Liver (tissue), 8 donors: ENCODE measurements at regions not wholly inside any gene's neighbourhood (a gene's known extent, or its start where the extent isn't known, plus 50 kb on each side); places are given as distances from the start of the nearest gene placed in this dataset.

Experiments used
- DNase-seq: peaks from one replicate; pipeline ENCODE4 v3.0.0-alpha.2; 2017; ENCODE audit warnings: low spot score
- H3K27ac ChIP-seq, 2 donors: one replicate each; pipeline ENCODE4 v1.7.0; 2013; ENCODE audit warnings: inconsistent platforms in 2 of 2, low read length in 2 of 2, control low read depth in 1 of 2, low read depth in 1 of 2, mild to moderate bottlenecking in 1 of 2
- H3K27me3 ChIP-seq, 4 donors: one replicate each; pipeline versions ENCODE4 v1.6.1 to v1.7.0; 2013; ENCODE audit warnings: low read length in 3 of 4, inconsistent platforms in 1 of 4, mild to moderate bottlenecking in 1 of 4, moderate library complexity in 1 of 4; ENCODE audit not compliant: control insufficient read depth in 4 of 4, insufficient read depth in 4 of 4
- H3K36me3 ChIP-seq, 4 donors: one replicate each; pipeline versions ENCODE4 v1.6.1 to v1.7.0; 2013; ENCODE audit warnings: low read length in 3 of 4, mild to moderate bottlenecking in 3 of 4, low read depth in 1 of 4, moderate library complexity in 1 of 4; ENCODE audit not compliant: control insufficient read depth in 4 of 4, insufficient read depth in 3 of 4
- H3K4me1 ChIP-seq, 4 donors: one replicate each; pipeline versions ENCODE4 v1.6.1 to v1.7.0; 2013; ENCODE audit warnings: low read length in 3 of 4, mild to moderate bottlenecking in 3 of 4, moderate library complexity in 1 of 4; ENCODE audit not compliant: control insufficient read depth in 4 of 4, insufficient read depth in 4 of 4
- H3K4me3 ChIP-seq, 3 donors: one replicate each; pipeline versions ENCODE4 v1.6.1 to v1.7.0; 2013; ENCODE audit warnings: low read length in 3 of 3, control low read depth in 1 of 3, low read depth in 1 of 3, mild to moderate bottlenecking in 1 of 3
- H3K9ac ChIP-seq, 2 donors: one replicate each; pipeline ENCODE4 v1.7.0; 2013; ENCODE audit warnings: low read length in 2 of 2, mild to moderate bottlenecking in 2 of 2, moderate library complexity in 2 of 2, control low read depth in 1 of 2, low read depth in 1 of 2
- H3K9me3 ChIP-seq, 4 donors: one replicate each; pipeline versions ENCODE4 v1.6.1 to v1.7.0; 2013; ENCODE audit warnings: low read length in 3 of 4; ENCODE audit not compliant: control insufficient read depth in 4 of 4
- ATF3 ChIP-seq: IDR thresholded peaks from 2 replicates; pipeline ENCODE4 v1.6.1; 2016; ENCODE audit warnings: antibody characterized with exemption
- CTCF ChIP-seq: fragments of 150-350 bp; IDR thresholded peaks from 2 replicates; pipeline ENCODE4 v1.5.1; 2017; ENCODE audit warnings: improper control_type of control experiment, low read depth, low read length; ENCODE audit not compliant: missing input control
- EGR1 ChIP-seq, 2 donors: IDR thresholded peaks; 2 replicates each; pipeline ENCODE4 v1.6.1; 2016 to 2018; ENCODE audit warnings: antibody characterized with exemption in 2 of 2, low read depth in 2 of 2
- FOXA1 ChIP-seq: IDR thresholded peaks from 2 replicates; pipeline ENCODE4 v1.6.1; 2016; ENCODE audit warnings: antibody characterized with exemption
- FOXA2 ChIP-seq: IDR thresholded peaks from 2 replicates; pipeline ENCODE4 v1.6.1; 2016; ENCODE audit warnings: antibody characterized with exemption
- GABPA ChIP-seq, 2 donors: IDR thresholded peaks in 1 of 2; conservative IDR thresholded peaks in 1 of 2; 2 replicates each; pipeline ENCODE4 v1.6.1; 2016; ENCODE audit warnings: antibody characterized with exemption in 2 of 2, mild to moderate bottlenecking in 1 of 2, moderate library complexity in 1 of 2
- HNF4A ChIP-seq, 2 donors: conservative IDR thresholded peaks; 2 replicates each; pipeline ENCODE4 v1.6.1; 2016; ENCODE audit warnings: antibody characterized with exemption in 2 of 2, mild to moderate bottlenecking in 2 of 2
- HNF4G ChIP-seq: IDR thresholded peaks from 2 replicates; pipeline ENCODE4 v1.6.1; 2016; ENCODE audit warnings: antibody characterized with exemption
- JUND ChIP-seq, 2 donors: IDR thresholded peaks; 2 replicates each; pipeline ENCODE4 v1.6.1; 2016; ENCODE audit warnings: antibody characterized with exemption in 2 of 2
- NR2F2 ChIP-seq: IDR thresholded peaks from 2 replicates; pipeline ENCODE4 v1.6.1; 2016; ENCODE audit warnings: antibody characterized with exemption
- RAD21 ChIP-seq, 2 donors: IDR thresholded peaks; 2 replicates each; pipeline ENCODE4 v1.6.1; 2016; ENCODE audit warnings: antibody characterized with exemption in 2 of 2, mild to moderate bottlenecking in 2 of 2
- SP1 ChIP-seq: IDR thresholded peaks from 2 replicates; pipeline ENCODE4 v1.6.1; 2018; ENCODE audit warnings: antibody characterized with exemption, mild to moderate bottlenecking
- TAF1 ChIP-seq: conservative IDR thresholded peaks from 2 replicates; pipeline ENCODE4 v1.6.1; 2016; ENCODE audit warnings: antibody characterized with exemption, mild to moderate bottlenecking
- YY1 ChIP-seq: IDR thresholded peaks from 2 replicates; pipeline ENCODE4 v1.6.1; 2016; ENCODE audit warnings: antibody characterized with exemption, mild to moderate bottlenecking
- WGBS: extraction: QIAGEN DNeasy Blood & Tissue Kit; methylation state at CpG from one replicate; pipeline ENCODE4 v1.1.7; 2013; 5-methylcytosine and 5-hydroxymethylcytosine counted together
- TF ChIP-seq, protein P1 (sequence below): IDR thresholded peaks from 2 replicates; pipeline ENCODE4 v1.6.1; 2016; ENCODE audit warnings: antibody characterized with exemption, mild to moderate bottlenecking
- TF ChIP-seq, protein P2 (sequence below): IDR thresholded peaks from 2 replicates; pipeline ENCODE4 v1.6.1; 2016; ENCODE audit warnings: antibody characterized with exemption
- TF ChIP-seq, protein P3 (sequence below): IDR thresholded peaks from 2 replicates; pipeline ENCODE4 v1.6.1; 2016; ENCODE audit warnings: antibody characterized with exemption
- donor health status: healthy.
- donor health status: healthy.
- donor health status: healthy.
- donor health status: healthy.
- donor health status: healthy.

DNA sequence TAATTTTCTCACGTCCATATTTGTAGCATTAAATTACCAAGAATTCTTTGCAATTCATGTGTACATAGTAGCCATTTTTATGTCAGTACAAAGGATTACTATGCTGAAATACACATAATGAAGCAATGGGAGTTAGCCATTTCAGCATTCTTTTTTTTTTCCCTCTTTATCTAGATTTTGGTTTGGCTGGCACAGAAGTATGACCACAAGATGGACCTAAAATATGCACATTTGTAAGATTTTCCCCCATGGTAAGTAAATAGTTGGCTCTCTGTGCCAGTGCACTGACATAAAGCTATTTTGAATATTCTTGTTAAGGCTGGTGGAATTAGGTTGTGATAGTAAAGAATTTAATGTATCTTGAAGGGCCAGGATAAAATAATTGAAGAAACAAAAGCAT, 486.1 kb upstream of the BTBD3 start:
- whole genome bisulfite sequencing = 74% methylated on average over 1 of the region's 1 CpG

GRCh38 chr20:11432407-11432806, 485.3 kb upstream of the BTBD3 start:
- no peaks in the 10 kb centered on the region for H3K36me3 ChIP-seq
- H3K9ac ChIP-seq = no peak overlapping the region
- TF ChIP-seq, protein P1, sequence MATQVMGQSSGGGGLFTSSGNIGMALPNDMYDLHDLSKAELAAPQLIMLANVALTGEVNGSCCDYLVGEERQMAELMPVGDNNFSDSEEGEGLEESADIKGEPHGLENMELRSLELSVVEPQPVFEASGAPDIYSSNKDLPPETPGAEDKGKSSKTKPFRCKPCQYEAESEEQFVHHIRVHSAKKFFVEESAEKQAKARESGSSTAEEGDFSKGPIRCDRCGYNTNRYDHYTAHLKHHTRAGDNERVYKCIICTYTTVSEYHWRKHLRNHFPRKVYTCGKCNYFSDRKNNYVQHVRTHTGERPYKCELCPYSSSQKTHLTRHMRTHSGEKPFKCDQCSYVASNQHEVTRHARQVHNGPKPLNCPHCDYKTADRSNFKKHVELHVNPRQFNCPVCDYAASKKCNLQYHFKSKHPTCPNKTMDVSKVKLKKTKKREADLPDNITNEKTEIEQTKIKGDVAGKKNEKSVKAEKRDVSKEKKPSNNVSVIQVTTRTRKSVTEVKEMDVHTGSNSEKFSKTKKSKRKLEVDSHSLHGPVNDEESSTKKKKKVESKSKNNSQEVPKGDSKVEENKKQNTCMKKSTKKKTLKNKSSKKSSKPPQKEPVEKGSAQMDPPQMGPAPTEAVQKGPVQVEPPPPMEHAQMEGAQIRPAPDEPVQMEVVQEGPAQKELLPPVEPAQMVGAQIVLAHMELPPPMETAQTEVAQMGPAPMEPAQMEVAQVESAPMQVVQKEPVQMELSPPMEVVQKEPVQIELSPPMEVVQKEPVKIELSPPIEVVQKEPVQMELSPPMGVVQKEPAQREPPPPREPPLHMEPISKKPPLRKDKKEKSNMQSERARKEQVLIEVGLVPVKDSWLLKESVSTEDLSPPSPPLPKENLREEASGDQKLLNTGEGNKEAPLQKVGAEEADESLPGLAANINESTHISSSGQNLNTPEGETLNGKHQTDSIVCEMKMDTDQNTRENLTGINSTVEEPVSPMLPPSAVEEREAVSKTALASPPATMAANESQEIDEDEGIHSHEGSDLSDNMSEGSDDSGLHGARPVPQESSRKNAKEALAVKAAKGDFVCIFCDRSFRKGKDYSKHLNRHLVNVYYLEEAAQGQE = no peak
- TF ChIP-seq SP1 (no peak), FOXA1 (no peak), TAF1 (no peak), EGR1 (IDR thresholded peaks at IDR 0.05; ENCODE audit: low read depth in 2 of 2) (no peak), NR2F2 (no peak), HNF4A (conservative IDR thresholded peaks at IDR 0.05) (no peak), JUND (IDR thresholded peaks at IDR 0.05) (no peak), RAD21 (IDR thresholded peaks at IDR 0.05) (no peak), ATF3 (no peak), CTCF (no peak), FOXA2 (no peak), YY1 (no peak)
- TF ChIP-seq, protein P2, sequence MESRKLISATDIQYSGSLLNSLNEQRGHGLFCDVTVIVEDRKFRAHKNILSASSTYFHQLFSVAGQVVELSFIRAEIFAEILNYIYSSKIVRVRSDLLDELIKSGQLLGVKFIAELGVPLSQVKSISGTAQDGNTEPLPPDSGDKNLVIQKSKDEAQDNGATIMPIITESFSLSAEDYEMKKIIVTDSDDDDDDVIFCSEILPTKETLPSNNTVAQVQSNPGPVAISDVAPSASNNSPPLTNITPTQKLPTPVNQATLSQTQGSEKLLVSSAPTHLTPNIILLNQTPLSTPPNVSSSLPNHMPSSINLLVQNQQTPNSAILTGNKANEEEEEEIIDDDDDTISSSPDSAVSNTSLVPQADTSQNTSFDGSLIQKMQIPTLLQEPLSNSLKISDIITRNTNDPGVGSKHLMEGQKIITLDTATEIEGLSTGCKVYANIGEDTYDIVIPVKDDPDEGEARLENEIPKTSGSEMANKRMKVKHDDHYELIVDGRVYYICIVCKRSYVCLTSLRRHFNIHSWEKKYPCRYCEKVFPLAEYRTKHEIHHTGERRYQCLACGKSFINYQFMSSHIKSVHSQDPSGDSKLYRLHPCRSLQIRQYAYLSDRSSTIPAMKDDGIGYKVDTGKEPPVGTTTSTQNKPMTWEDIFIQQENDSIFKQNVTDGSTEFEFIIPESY = no peak
- no peaks in the 10 kb centered on the region for H3K4me1 ChIP-seq
- H3K4me3 ChIP-seq = no peak overlapping the region
- no peak overlapping the region for H3K27ac ChIP-seq
- H3K9me3 ChIP-seq = peaks cover 0 to 4% (median 1%) of the 10 kb centered on the region in 4 donors
- DNase-seq = no peak
- no peaks in the 10 kb centered on the region for H3K27me3 ChIP-seq
- WGBS = 52% methylated on average over 3 of the region's 3 CpGs

More for the DNA sequence above, 486.1 kb upstream of the BTBD3 start:
- no peak overlapping the region for H3K27ac ChIP-seq
- peaks cover 0 to 4% (median 1%) of the 10 kb centered on the region in 4 donors for H3K9me3 ChIP-seq
- no peaks in the 10 kb centered on the region for H3K27me3 ChIP-seq
- no peaks in the 10 kb centered on the region for H3K36me3 ChIP-seq
- no peak overlapping the region for H3K4me3 ChIP-seq
- H3K9ac ChIP-seq = no peak overlapping the region
- H3K4me1 ChIP-seq = no peaks in the 10 kb centered on the region
- TF ChIP-seq, protein P3, sequence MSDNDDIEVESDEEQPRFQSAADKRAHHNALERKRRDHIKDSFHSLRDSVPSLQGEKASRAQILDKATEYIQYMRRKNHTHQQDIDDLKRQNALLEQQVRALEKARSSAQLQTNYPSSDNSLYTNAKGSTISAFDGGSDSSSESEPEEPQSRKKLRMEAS = no peak
- no peak for TF ChIP-seq HNF4A (conservative IDR thresholded peaks at IDR 0.05)
- no peak for TF ChIP-seq HNF4G
- TF ChIP-seq ATF3 = no peak
- TF ChIP-seq NR2F2 = no peak
- no peak for TF ChIP-seq GABPA (IDR thresholded peaks at IDR 0.05 in 1 of 2, conservative IDR thresholded peaks at IDR 0.05 in 1 of 2)
- no peak for TF ChIP-seq JUND (IDR thresholded peaks at IDR 0.05)
- no peak for DNase-seq
